ENCODE measurements at regions not wholly inside any gene's neighbourhood (a gene's known extent, or its start where the extent isn't known, plus 50 kb on each side); places are given as distances from the start of the nearest gene placed in this dataset.

DNA sequence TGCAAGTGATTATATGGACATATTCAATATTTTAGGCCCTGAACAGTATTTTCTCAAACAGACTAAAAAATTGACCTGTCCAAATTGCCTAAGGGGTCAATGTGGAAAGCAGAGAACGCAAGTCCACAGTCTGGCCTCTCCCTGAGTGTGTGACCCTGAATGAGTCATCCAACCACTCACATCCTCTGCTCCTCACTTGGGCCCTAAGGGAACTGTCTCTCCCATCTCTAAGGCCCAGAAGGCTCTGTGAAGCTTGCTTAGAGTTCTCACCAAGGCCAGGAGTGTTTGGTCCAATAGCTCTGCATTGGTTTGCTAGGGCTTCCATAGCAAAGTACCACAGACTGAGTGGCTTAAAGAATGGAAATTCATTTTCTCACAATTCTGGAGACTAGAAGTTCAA, 155.1 kb downstream of the LSM5 start:
- no peak for ATAC-seq (ENCODE audit: poor library complexity)
- no peak overlapping the region for H3K4me3 Mint-ChIP-seq
- TF ChIP-seq, protein P1, sequence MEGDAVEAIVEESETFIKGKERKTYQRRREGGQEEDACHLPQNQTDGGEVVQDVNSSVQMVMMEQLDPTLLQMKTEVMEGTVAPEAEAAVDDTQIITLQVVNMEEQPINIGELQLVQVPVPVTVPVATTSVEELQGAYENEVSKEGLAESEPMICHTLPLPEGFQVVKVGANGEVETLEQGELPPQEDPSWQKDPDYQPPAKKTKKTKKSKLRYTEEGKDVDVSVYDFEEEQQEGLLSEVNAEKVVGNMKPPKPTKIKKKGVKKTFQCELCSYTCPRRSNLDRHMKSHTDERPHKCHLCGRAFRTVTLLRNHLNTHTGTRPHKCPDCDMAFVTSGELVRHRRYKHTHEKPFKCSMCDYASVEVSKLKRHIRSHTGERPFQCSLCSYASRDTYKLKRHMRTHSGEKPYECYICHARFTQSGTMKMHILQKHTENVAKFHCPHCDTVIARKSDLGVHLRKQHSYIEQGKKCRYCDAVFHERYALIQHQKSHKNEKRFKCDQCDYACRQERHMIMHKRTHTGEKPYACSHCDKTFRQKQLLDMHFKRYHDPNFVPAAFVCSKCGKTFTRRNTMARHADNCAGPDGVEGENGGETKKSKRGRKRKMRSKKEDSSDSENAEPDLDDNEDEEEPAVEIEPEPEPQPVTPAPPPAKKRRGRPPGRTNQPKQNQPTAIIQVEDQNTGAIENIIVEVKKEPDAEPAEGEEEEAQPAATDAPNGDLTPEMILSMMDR (IDR thresholded peaks at IDR 0.05), result no peak
- H3K36me3 ChIP-seq (ENCODE audit: insufficient read depth, low read length), result no peaks in the 10 kb centered on the region
- H3K27ac ChIP-seq (ENCODE audit: low read depth in 1 of 2, low read length in 2 of 2), result no peak overlapping the region
- no peak overlapping the region for H3K4me3 ChIP-seq (ENCODE audit: low read length)
- DNase-seq, result no peak
- no peaks in the 10 kb centered on the region for H3K36me3 Mint-ChIP-seq (ENCODE audit: low read depth)
- H3K4me1 Mint-ChIP-seq (ENCODE audit: low read depth), result no peaks in the 10 kb centered on the region
- peaks cover 11% of the 10 kb centered on the region for H3K9me3 Mint-ChIP-seq
- no peak overlapping the region for H3K27ac Mint-ChIP-seq
- H3K27me3 Mint-ChIP-seq, result peaks cover 6% of the 10 kb centered on the region
- peaks cover 3 to 11% of the 10 kb centered on the region in 2 experiments for H3K9me3 ChIP-seq (ENCODE audit: control insufficient read depth in 1 of 2, insufficient read depth in 1 of 2, low read length in 2 of 2)
- intact Hi-C loops (cut with DNase I, micrococcal nuclease), result no loop called here
- CTCF ChIA-PET, result no interaction called here
- no peaks in the 10 kb centered on the region for H3K4me1 ChIP-seq (ENCODE audit: insufficient read depth, low read length)
- H3K27me3 ChIP-seq (ENCODE audit: control insufficient read depth in 1 of 2, insufficient read depth in 2 of 2, low read length in 2 of 2), result no peaks in the 10 kb centered on the region
- POLR2A ChIA-PET, result no interaction called here

DNA sequence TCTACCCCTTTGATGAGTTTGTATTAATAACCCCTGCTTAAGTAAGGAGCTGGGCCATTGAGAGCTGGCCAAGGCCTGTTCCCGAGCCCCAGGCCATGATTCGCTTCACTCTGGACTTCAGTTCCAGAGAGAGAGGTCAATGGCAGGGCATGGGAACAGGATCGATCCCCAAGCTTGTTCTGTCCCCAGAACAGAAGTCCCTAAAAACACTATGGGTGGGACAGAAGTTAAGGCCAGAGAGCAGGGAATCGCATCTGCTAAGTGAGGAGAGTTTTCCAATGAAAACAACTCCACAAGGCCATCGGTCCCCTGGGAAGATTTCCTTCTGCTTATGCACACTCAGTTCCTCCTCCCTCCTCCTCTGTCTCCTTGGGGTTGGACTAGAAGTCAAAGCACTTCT, 159.6 kb downstream of the LSM5 start:
- DNase-seq, result no peak
- H3K9me3 Mint-ChIP-seq, result peaks cover 11% of the 10 kb centered on the region
- H3K27ac Mint-ChIP-seq, result no peak overlapping the region
- H3K36me3 Mint-ChIP-seq (ENCODE audit: low read depth), result no peaks in the 10 kb centered on the region
- intact Hi-C loops (cut with DNase I, micrococcal nuclease), result no loop called here
- Histone ChIP-seq H3K4me1 (ENCODE audit: insufficient read depth, low read length) (no peaks in the 10 kb centered on the region), H3K9me3 (ENCODE audit: control insufficient read depth in 1 of 2, insufficient read depth in 1 of 2, low read length in 2 of 2) (peaks cover 3 to 11% of the 10 kb centered on the region in 2 experiments), H3K27me3 (ENCODE audit: control insufficient read depth in 1 of 2, insufficient read depth in 2 of 2, low read length in 2 of 2) (no peaks in the 10 kb centered on the region), H3K27ac (ENCODE audit: low read depth in 1 of 2, low read length in 2 of 2) (no peak overlapping the region), H3K36me3 (ENCODE audit: insufficient read depth, low read length) (no peaks in the 10 kb centered on the region), H3K4me3 (ENCODE audit: low read length) (no peak overlapping the region)
- no peaks in the 10 kb centered on the region for H3K27me3 Mint-ChIP-seq
- H3K4me1 Mint-ChIP-seq (ENCODE audit: low read depth), result no peaks in the 10 kb centered on the region
- ChIA-PET CTCF (interaction anchor here (1.3 kb wide), 1 partner anchor 17 kb away, joined by 3 read pairs; no protein-coding TSS in a partner anchor), POLR2A (no interaction called here)
- TF ChIP-seq, protein P1 (IDR thresholded peaks at IDR 0.05), result no peak
- no peak for ATAC-seq (ENCODE audit: poor library complexity)
- H3K4me3 Mint-ChIP-seq, result no peak overlapping the region

DNA sequence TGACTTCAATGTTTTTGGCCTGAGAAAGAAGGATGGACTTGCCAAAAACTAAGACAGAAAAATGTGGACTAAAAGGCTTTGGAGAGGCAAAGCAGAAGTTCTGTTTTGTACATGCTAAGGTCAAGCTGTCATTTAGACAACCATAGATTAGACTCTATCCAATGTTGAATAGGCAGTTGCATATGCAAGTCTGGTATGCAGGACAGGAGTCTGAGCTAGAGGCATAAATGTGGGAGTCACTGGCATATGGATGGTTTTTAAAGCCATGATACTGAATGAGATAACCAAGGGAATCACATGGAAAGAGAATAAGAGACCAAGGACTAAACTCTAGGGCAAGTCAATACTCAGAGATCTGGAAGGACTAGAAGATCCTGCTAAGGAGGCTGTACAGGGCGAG, 164.1 kb downstream of the LSM5 start:
- ChIA-PET POLR2A (no interaction called here), CTCF (no interaction called here)
- Mint-ChIP-seq H3K36me3 (ENCODE audit: low read depth) (no peaks in the 10 kb centered on the region), H3K27me3 (peaks cover under 1% of the 10 kb centered on the region), H3K9me3 (no peaks in the 10 kb centered on the region), H3K27ac (no peak overlapping the region), H3K4me3 (no peak overlapping the region), H3K4me1 (ENCODE audit: low read depth) (no peaks in the 10 kb centered on the region)
- Histone ChIP-seq H3K27ac (ENCODE audit: low read depth in 1 of 2, low read length in 2 of 2) (no peak overlapping the region), H3K4me1 (ENCODE audit: insufficient read depth, low read length) (no peaks in the 10 kb centered on the region), H3K9me3 (ENCODE audit: control insufficient read depth in 1 of 2, insufficient read depth in 1 of 2, low read length in 2 of 2) (peaks cover 0 to 3% of the 10 kb centered on the region in 2 experiments), H3K4me3 (ENCODE audit: low read length) (no peak overlapping the region), H3K27me3 (ENCODE audit: control insufficient read depth in 1 of 2, insufficient read depth in 2 of 2, low read length in 2 of 2) (peaks cover under 1 to 3% of the 10 kb centered on the region in 2 experiments), H3K36me3 (ENCODE audit: insufficient read depth, low read length) (no peaks in the 10 kb centered on the region)
- ATAC-seq (ENCODE audit: poor library complexity) (no peak), DNase-seq (no peak)
- TF ChIP-seq, protein P1 (IDR thresholded peaks at IDR 0.05), result no peak
- intact Hi-C loops (cut with DNase I, micrococcal nuclease), result no loop called here
